Uterus (tissue), 2 donors: ENCODE measurements at regions not wholly inside any gene's neighbourhood (a gene's known extent, or its start where the extent isn't known, plus 50 kb on each side); places are given as distances from the start of the nearest gene placed in this dataset.

Source experiments
- CTCF ChIP-seq, 4 experiments: fragments of 200-600 bp in 2 of 4; fragments of 450-650 bp in 2 of 4; sonication (generic) in 2 of 4; IDR thresholded peaks; one replicate each; pipeline ENCODE4 v1.5.1; 2016 to 2019; ENCODE audit warnings: antibody characterized with exemption in 4 of 4, mild to moderate bottlenecking in 2 of 4, moderate library complexity in 1 of 4
- POLR2A ChIP-seq, 2 donors: fragments of 450-650 bp; IDR thresholded peaks; one replicate each; pipeline ENCODE4 v1.6.1; 2016; ENCODE audit warnings: antibody characterized with exemption in 2 of 2, mild to moderate bottlenecking in 1 of 2, moderate library complexity in 1 of 2

- TF ChIP-seq POLR2A (IDR thresholded peaks at IDR 0.05) = no peak
- TF ChIP-seq CTCF (IDR thresholded peaks at IDR 0.05) = no peak
Measured at GRCh38 chr15:38691965-38692788, 127.6 kb upstream of the RASGRP1 start.
